Hepatic stellate cell (primary cell): ENCODE measurements at regions not wholly inside any gene's neighbourhood (a gene's known extent, or its start where the extent isn't known, plus 50 kb on each side); places are given as distances from the start of the nearest gene placed in this dataset.

Experiments
- DNase-seq: peaks from one replicate; pipeline ENCODE4 v3.0.0; 2011; ENCODE audit warnings: low spot score

- DNase-seq, result no peak
Observed at GRCh38 chr2:105449076-105449475, 50.2 kb upstream of the FHL2 start.
